A549 (cell line): ENCODE measurements at regions not wholly inside any gene's neighbourhood (a gene's known extent, or its start where the extent isn't known, plus 50 kb on each side); places are given as distances from the start of the nearest gene placed in this dataset.
A peak's percentile ranks its signal among the peaks of the same experiment; 100 is the strongest.

Experiments
- ATAC-seq, 2 experiments: fragments of 200-7000 bp in 1 of 2; fragments of >200 bp in 1 of 2; cut with Nextera tagmentation in 1 of 2; cut with Tn5 transposase in 1 of 2; 3 replicates each; pipeline versions ENCODE4 v1.8.0 to v1.9.1; 2018 to 2020; ENCODE audit warnings: mild to moderate bottlenecking in 1 of 2, moderate library complexity in 1 of 2
- CTCF ChIA-PET: fragments of 300-600 bp; sonication (Branson Sonifier 250); formaldehyde crosslinking; extraction: SDS; loops from one replicate; lab custom pipeline; 2021; ENCODE audit warnings: antibody characterized with exemption, inconsistent platforms; lab: Yijun Ruan, JAX
- POLR2A ChIA-PET: fragments of 350-600 bp; formaldehyde crosslinking; extraction: SDS; loops from one replicate; lab custom pipeline; 2021; ENCODE audit warnings: antibody characterized with exemption, inconsistent platforms; lab: Yijun Ruan, JAX
- DNase-seq, 2 experiments: peaks; one replicate each; pipeline versions ENCODE4 v3.0.0 to v3.0.0-alpha.2; 2011 to 2016; ENCODE audit warnings: low read depth in 1 of 2, low spot score in 1 of 2
- FAIRE-seq: peaks from 2 replicates; lab custom pipeline; 2011; peaks lifted over from hg19 to GRCh38; lab: Jason Lieb, UNC
- H3K27ac ChIP-seq, 2 experiments: fragments of >200 bp; sonication (Bioruptor Twin); formaldehyde crosslinking; 3 replicates each; pipeline ENCODE4 v1.5.1; 2016 to 2017
- H3K4me1 ChIP-seq: fragments of >200 bp; sonication (Bioruptor Twin); formaldehyde crosslinking; 3 replicates; pipeline ENCODE4 v1.6.1; 2016
- H3K4me2 ChIP-seq: fragments of >200 bp; sonication (Bioruptor Twin); formaldehyde crosslinking; 3 replicates; pipeline ENCODE4 v1.6.1; 2016
- H3K4me3 ChIP-seq: fragments of >200 bp; sonication (Bioruptor Twin); formaldehyde crosslinking; 3 replicates; pipeline ENCODE4 v1.5.1; 2016
- H3K9me3 ChIP-seq: fragments of >200 bp; sonication (Bioruptor Twin); formaldehyde crosslinking; 3 replicates; pipeline ENCODE4 v1.6.1; 2016
- ATOH8 ChIP-seq: fragments of 250-450 bp; sonication (Bioruptor Pico); IDR thresholded peaks from 2 replicates; pipeline ENCODE4 v1.5.0; 2020; ENCODE audit warnings: low read depth, mild to moderate bottlenecking, moderate library complexity
- CBX8 ChIP-seq: fragments of 200-600 bp; sonication (generic); IDR thresholded peaks from 2 replicates; pipeline ENCODE4 v1.6.1; 2016
- FOSB ChIP-seq: fragments of 250-450 bp; sonication (Bioruptor Pico); IDR thresholded peaks from 2 replicates; pipeline ENCODE4 v1.5.0; 2020; ENCODE audit warnings: mild to moderate bottlenecking, moderate library complexity
- HES2 ChIP-seq: fragments of >200 bp; sonication (Bioruptor Twin); formaldehyde crosslinking; IDR thresholded peaks from 2 replicates; pipeline ENCODE4 v1.6.1; 2016
- MYC ChIP-seq: IDR thresholded peaks from 2 replicates; pipeline ENCODE4 v1.6.1; 2012; ENCODE audit warnings: mild to moderate bottlenecking, inconsistent platforms, low read length, improper control_type of control experiment, borderline replicate concordance
- NFE2L2 ChIP-seq: fragments of 150-350 bp; conservative IDR thresholded peaks from 2 replicates; pipeline ENCODE4 v1.6.1; 2014; ENCODE audit warnings: low read length
- POLR2A ChIP-seq: IDR thresholded peaks from 2 replicates; pipeline ENCODE4 v1.6.1; 2012; ENCODE audit warnings: mild to moderate bottlenecking, low read length
- POLR2AphosphoS2 ChIP-seq: conservative IDR thresholded peaks from 2 replicates; pipeline ENCODE4 v1.6.1; 2012; ENCODE audit warnings: low read length, improper control_type of control experiment, inconsistent platforms
- REST ChIP-seq: fragments of 200-600 bp; sonication (generic); IDR thresholded peaks from 2 replicates; pipeline ENCODE4 v1.6.1; 2016; ENCODE audit warnings: antibody characterized with exemption, mild to moderate bottlenecking, moderate library complexity
- RNF2 ChIP-seq: fragments of 200-600 bp; sonication (generic); IDR thresholded peaks from 2 replicates; pipeline ENCODE4 v1.6.1; 2016; ENCODE audit warnings: low read depth, mild to moderate bottlenecking, antibody characterized with exemption, moderate library complexity, borderline replicate concordance
- TP53 ChIP-seq: fragments of 250-450 bp; sonication (Bioruptor Pico); IDR thresholded peaks from 2 replicates; pipeline ENCODE4 v1.5.0; 2021; ENCODE audit warnings: mild to moderate bottlenecking, moderate library complexity
- ZC3H11A ChIP-seq: fragments of 450-650 bp; IDR thresholded peaks from 2 replicates; pipeline ENCODE4 v1.6.1; 2014; ENCODE audit warnings: antibody characterized with exemption, mild to moderate bottlenecking
- ZFP36 ChIP-seq: fragments of 450-650 bp; IDR thresholded peaks from 2 replicates; pipeline ENCODE4 v1.6.1; 2014; ENCODE audit warnings: borderline replicate concordance; ENCODE audit not compliant: partially characterized antibody
- ZNF302 ChIP-seq: fragments of 250-450 bp; sonication (Bioruptor Pico); IDR thresholded peaks from 2 replicates; pipeline ENCODE4 v1.9.0; 2021; ENCODE audit warnings: inconsistent platforms, mild to moderate bottlenecking, moderate library complexity
- WGBS: methylation state at CpG from one replicate; pipeline ENCODE4 v1.1.6; 2017; ENCODE audit errors: missing lambda C conversion rate; 5-methylcytosine and 5-hydroxymethylcytosine counted together

GRCh38 chrX:119999087-119999634 is 55.6 kb upstream of the NKAP start:
- POLR2A ChIA-PET: no interaction called here
- Histone ChIP-seq H3K9me3 (no peaks in the 10 kb centered on the region; the same call in 2 of the 3 replicates), H3K4me1 (0 out of 3 replicates have a peak, but pooled peaks cover 4% of the 10 kb centered on the region), H3K4me2 (peak overlapping the region; percentile 21; the same call in 1 of the 3 replicates), H3K4me3 (no peak overlapping the region), H3K27ac (no peak overlapping the region)
- CTCF ChIA-PET: interaction anchor here (1.0 kb wide), 1 partner anchor 20 kb away, joined by 3 read pairs; no protein-coding TSS in a partner anchor
- 25% methylated on average over 17 of the region's 20 CpGs for WGBS
- DNase-seq: no peak
- ATAC-seq: peak in 1 of 2 experiments; percentile 37; a peak in 3 of 6 replicates
- no peak for FAIRE-seq
- TF ChIP-seq CBX8 (peak; percentile 70; the same call in 1 of the 2 replicates), ZC3H11A (no peak)

GRCh38 chrX:119997570-119997969 is 54.0 kb upstream of the NKAP start:
- 11% methylated on average over 4 of the region's 4 CpGs for WGBS
- no peak for ATAC-seq
- CTCF ChIA-PET: no interaction called here

GRCh38 chrX:119996600-119997524 is 53.3 kb upstream of the NKAP start:
- no peak overlapping the region for H3K27ac ChIP-seq
- no peak for DNase-seq
- ATAC-seq: no peak
- POLR2A ChIA-PET: no interaction called here
- TF ChIP-seq ZFP36: peak; percentile 12
- peak; percentile 89; the same call in 1 of the 2 replicates for TF ChIP-seq CBX8
- no peak for TF ChIP-seq POLR2A
- TF ChIP-seq RNF2: peak; percentile 96
- TF ChIP-seq, all 56 proteins: peak for 3
- 0 out of 3 replicates have a peak, but pooled peaks cover 4% of the 10 kb centered on the region for H3K4me1 ChIP-seq
- peak; percentile 97 for FAIRE-seq
- no peaks in the 10 kb centered on the region; the same call in 2 of the 3 replicates for H3K9me3 ChIP-seq
- no peak overlapping the region for H3K4me2 ChIP-seq
- 21% methylated on average over 13 of the region's 13 CpGs for WGBS
- CTCF ChIA-PET: interaction anchor here (0.6 kb wide), 1 partner anchor 95 kb away, joined by 3 read pairs; no protein-coding TSS in a partner anchor
- no peak overlapping the region for H3K4me3 ChIP-seq

More at GRCh38 chrX:119997570-119997969, 54.0 kb upstream of the NKAP start:
- TF ChIP-seq NFE2L2 (no peak), TP53 (CRISPR knock-in tag) (no peak), ZC3H11A (no peak), ATOH8 (CRISPR knock-in tag) (no peak), POLR2AphosphoS2 (no peak), MYC (no peak), FOSB (CRISPR knock-in tag) (no peak), REST (no peak), HES2 (no peak), ZNF302 (CRISPR knock-in tag) (no peak)
- TF ChIP-seq, all 56 proteins: peak for 0
- Histone ChIP-seq H3K4me3 (no peak overlapping the region), H3K9me3 (no peaks in the 10 kb centered on the region; the same call in 2 of the 3 replicates), H3K27ac (no peak overlapping the region), H3K4me2 (no peak overlapping the region), H3K4me1 (0 out of 3 replicates have a peak, but pooled peaks cover 4% of the 10 kb centered on the region)
- no peak for DNase-seq
- POLR2A ChIA-PET: no interaction called here
- FAIRE-seq: no peak
